Parathyroid adenoma (tissue), 2 donors: ENCODE measurements at regions not wholly inside any gene's neighbourhood (a gene's known extent, or its start where the extent isn't known, plus 50 kb on each side); places are given as distances from the start of the nearest gene placed in this dataset.
"Not testable (repeated sequence)": the region's sequence is repeated elsewhere in the genome, so short reads cannot be mapped to it uniquely, and the experiment has no call there.

Experiments used
- H2AFZ ChIP-seq: fragments of 300-600 bp; sonication (generic); one replicate; pipeline ENCODE4 v1.7.0; 2017; ENCODE audit warnings: antibody characterized with exemption, mild to moderate bottlenecking
- H3K27ac ChIP-seq: fragments of 300-600 bp; sonication (generic); one replicate; pipeline ENCODE4 v1.7.0; 2017
- H3K27me3 ChIP-seq: fragments of 300-600 bp; sonication (generic); one replicate; pipeline ENCODE4 v1.7.0; 2017; ENCODE audit warnings: low read length; ENCODE audit not compliant: control insufficient read depth, insufficient read depth
- H3K36me3 ChIP-seq: fragments of 300-600 bp; sonication (generic); one replicate; pipeline ENCODE4 v1.7.0; 2017; ENCODE audit warnings: low read length; ENCODE audit not compliant: control insufficient read depth, insufficient read depth
- H3K4me1 ChIP-seq: fragments of 300-600 bp; sonication (generic); one replicate; pipeline ENCODE4 v1.7.0; 2017; ENCODE audit warnings: control low read depth
- H3K4me2 ChIP-seq: fragments of 300-600 bp; sonication (generic); one replicate; pipeline ENCODE4 v1.7.0; 2017; ENCODE audit warnings: low read length
- H3K4me3 ChIP-seq: fragments of 300-600 bp; sonication (generic); one replicate; pipeline ENCODE4 v1.7.0; 2017; ENCODE audit warnings: low read depth, low read length
- H3K79me2 ChIP-seq: fragments of 300-600 bp; sonication (generic); one replicate; pipeline ENCODE4 v1.7.0; 2017; ENCODE audit warnings: control low read depth
- H3K9ac ChIP-seq: fragments of 300-600 bp; sonication (generic); one replicate; pipeline ENCODE4 v1.7.0; 2017; ENCODE audit warnings: mild to moderate bottlenecking
- H3K9me3 ChIP-seq: fragments of 300-600 bp; sonication (generic); one replicate; pipeline ENCODE4 v1.7.0; 2017; ENCODE audit warnings: low read length; ENCODE audit not compliant: control insufficient read depth
- CTCF ChIP-seq: fragments of 300-600 bp; sonication (generic); IDR thresholded peaks from one replicate; pipeline ENCODE4 v1.7.0; 2017; ENCODE audit warnings: antibody characterized with exemption, mild to moderate bottlenecking
- donor health status: primary hyperparathyroidism.

GRCh38 chr3:75938921-75939320 is 153.6 kb upstream of the ZNF717 start:
- no peaks in the 10 kb centered on the region for H3K4me1 ChIP-seq
- H2AFZ ChIP-seq: no peak overlapping the region
- H3K4me2 ChIP-seq: no peak overlapping the region
- H3K9me3 ChIP-seq: no peaks in the 10 kb centered on the region
- H3K79me2 ChIP-seq: no peaks in the 10 kb centered on the region
- no peak overlapping the region for H3K9ac ChIP-seq
- H3K27me3 ChIP-seq: no peaks in the 10 kb centered on the region
- H3K27ac ChIP-seq: no peak overlapping the region
- TF ChIP-seq CTCF: no peak
- H3K36me3 ChIP-seq: no peaks in the 10 kb centered on the region
- H3K4me3 ChIP-seq: no peak overlapping the region

- H2AFZ ChIP-seq: no peak overlapping the region
- no peak for TF ChIP-seq CTCF
Measured at GRCh38 chr3:75951941-75952340, 166.6 kb upstream of the ZNF717 start.

GRCh38 chr3:75960031-75960430 is 174.7 kb upstream of the ZNF717 start:
- not testable (repeated sequence) for H2AFZ ChIP-seq, H3K9ac ChIP-seq, H3K4me1 ChIP-seq, H3K79me2 ChIP-seq, H3K27ac ChIP-seq, H3K4me3 ChIP-seq, H3K36me3 ChIP-seq, H3K27me3 ChIP-seq, H3K4me2 ChIP-seq, H3K9me3 ChIP-seq

More at GRCh38 chr3:75951941-75952340, 166.6 kb upstream of the ZNF717 start:
- H3K4me3 ChIP-seq: no peak overlapping the region
- no peak overlapping the region for H3K4me2 ChIP-seq
- H3K27ac ChIP-seq: no peak overlapping the region
- no peak overlapping the region for H3K9ac ChIP-seq
- H3K9me3 ChIP-seq: no peaks in the 10 kb centered on the region
- H3K36me3 ChIP-seq: no peaks in the 10 kb centered on the region
- H3K27me3 ChIP-seq: no peaks in the 10 kb centered on the region
- H3K4me1 ChIP-seq: no peaks in the 10 kb centered on the region
- no peaks in the 10 kb centered on the region for H3K79me2 ChIP-seq

- H3K36me3 ChIP-seq, H3K4me3 ChIP-seq, H3K4me2 ChIP-seq, H3K4me1 ChIP-seq, H3K79me2 ChIP-seq, H2AFZ ChIP-seq, H3K9me3 ChIP-seq, H3K27me3 ChIP-seq, H3K27ac ChIP-seq, H3K9ac ChIP-seq: not testable (repeated sequence)
Measured at GRCh38 chr3:75962054-75962453, 176.7 kb upstream of the ZNF717 start.

GRCh38 chr3:75967071-75967470 is 181.7 kb upstream of the ZNF717 start:
- no peak for TF ChIP-seq CTCF
- no peaks in the 10 kb centered on the region for H3K9me3 ChIP-seq
- no peak overlapping the region for H3K4me2 ChIP-seq
- no peak overlapping the region for H3K27ac ChIP-seq
- H3K27me3 ChIP-seq: no peaks in the 10 kb centered on the region
- H3K9ac ChIP-seq: no peak overlapping the region
- H3K4me1 ChIP-seq: no peaks in the 10 kb centered on the region
- H2AFZ ChIP-seq: no peak overlapping the region
- H3K79me2 ChIP-seq: peaks cover 5% of the 10 kb centered on the region
- no peaks in the 10 kb centered on the region for H3K36me3 ChIP-seq
- no peak overlapping the region for H3K4me3 ChIP-seq

GRCh38 chr3:75978686-75979085 is 193.3 kb upstream of the ZNF717 start:
- H2AFZ ChIP-seq: no peak overlapping the region
- no peaks in the 10 kb centered on the region for H3K36me3 ChIP-seq
- peaks cover 2% of the 10 kb centered on the region for H3K9me3 ChIP-seq
- no peak overlapping the region for H3K4me2 ChIP-seq
- H3K79me2 ChIP-seq: no peaks in the 10 kb centered on the region
- H3K4me1 ChIP-seq: peaks cover 3% of the 10 kb centered on the region
- H3K27ac ChIP-seq: no peak overlapping the region
- H3K9ac ChIP-seq: no peak overlapping the region
- TF ChIP-seq CTCF: no peak
- H3K4me3 ChIP-seq: no peak overlapping the region
- H3K27me3 ChIP-seq: no peaks in the 10 kb centered on the region
